Esophagus muscularis mucosa (tissue), 4 donors: ENCODE measurements at regions not wholly inside any gene's neighbourhood (a gene's known extent, or its start where the extent isn't known, plus 50 kb on each side); places are given as distances from the start of the nearest gene placed in this dataset.

Experiments
- EP300 ChIP-seq: sonication (generic); formaldehyde crosslinking; IDR thresholded peaks from one replicate; pipeline ENCODE4 v1.6.1; 2017; ENCODE audit warnings: antibody characterized with exemption
- POLR2A ChIP-seq: fragments of 450-650 bp; IDR thresholded peaks from one replicate; pipeline ENCODE4 v1.6.1; 2017; ENCODE audit warnings: antibody characterized with exemption, moderate library complexity, mild to moderate bottlenecking, low read depth
- POLR2AphosphoS5 ChIP-seq, 2 donors: sonication (generic); formaldehyde crosslinking; IDR thresholded peaks; one replicate each; pipeline ENCODE4 v1.6.1; 2017; ENCODE audit warnings: antibody characterized with exemption in 2 of 2
- TF ChIP-seq, protein P1 (sequence below), 3 experiments: fragments of 200-600 bp in 2 of 3; fragments of 450-650 bp in 1 of 3; sonication (generic) in 2 of 3; IDR thresholded peaks; one replicate each; pipeline ENCODE4 v1.5.1; 2017 to 2019; ENCODE audit warnings: antibody characterized with exemption in 3 of 3, mild to moderate bottlenecking in 2 of 3, moderate library complexity in 1 of 3

DNA sequence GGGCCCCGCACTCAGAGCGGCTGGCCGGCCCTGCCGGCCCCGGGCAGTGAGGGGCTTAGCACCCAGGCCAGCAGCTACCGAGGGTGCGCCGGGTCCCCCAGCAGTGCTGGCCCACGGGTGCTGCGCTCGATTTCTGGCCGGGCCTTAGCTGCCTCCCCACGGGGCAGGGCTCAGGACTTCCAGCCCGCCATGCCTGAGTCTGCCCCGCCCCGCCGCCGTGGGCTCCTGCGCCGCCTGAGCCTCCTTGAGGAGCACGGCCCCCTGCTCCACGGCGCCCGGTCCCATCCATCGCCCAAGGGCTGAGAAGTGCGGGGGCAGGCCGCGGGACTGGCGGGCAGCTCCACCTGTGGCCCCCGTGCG is 67.9 kb upstream of the AMZ2 start:
- TF ChIP-seq, protein P1, sequence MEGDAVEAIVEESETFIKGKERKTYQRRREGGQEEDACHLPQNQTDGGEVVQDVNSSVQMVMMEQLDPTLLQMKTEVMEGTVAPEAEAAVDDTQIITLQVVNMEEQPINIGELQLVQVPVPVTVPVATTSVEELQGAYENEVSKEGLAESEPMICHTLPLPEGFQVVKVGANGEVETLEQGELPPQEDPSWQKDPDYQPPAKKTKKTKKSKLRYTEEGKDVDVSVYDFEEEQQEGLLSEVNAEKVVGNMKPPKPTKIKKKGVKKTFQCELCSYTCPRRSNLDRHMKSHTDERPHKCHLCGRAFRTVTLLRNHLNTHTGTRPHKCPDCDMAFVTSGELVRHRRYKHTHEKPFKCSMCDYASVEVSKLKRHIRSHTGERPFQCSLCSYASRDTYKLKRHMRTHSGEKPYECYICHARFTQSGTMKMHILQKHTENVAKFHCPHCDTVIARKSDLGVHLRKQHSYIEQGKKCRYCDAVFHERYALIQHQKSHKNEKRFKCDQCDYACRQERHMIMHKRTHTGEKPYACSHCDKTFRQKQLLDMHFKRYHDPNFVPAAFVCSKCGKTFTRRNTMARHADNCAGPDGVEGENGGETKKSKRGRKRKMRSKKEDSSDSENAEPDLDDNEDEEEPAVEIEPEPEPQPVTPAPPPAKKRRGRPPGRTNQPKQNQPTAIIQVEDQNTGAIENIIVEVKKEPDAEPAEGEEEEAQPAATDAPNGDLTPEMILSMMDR (IDR thresholded peaks at IDR 0.05), result no peak
- TF ChIP-seq EP300, result no peak
- TF ChIP-seq POLR2AphosphoS5 (IDR thresholded peaks at IDR 0.05), result no peak
- TF ChIP-seq POLR2A, result no peak
